H9 (cell line): ENCODE measurements at regions not wholly inside any gene's neighbourhood (a gene's known extent, or its start where the extent isn't known, plus 50 kb on each side); places are given as distances from the start of the nearest gene placed in this dataset.

Experiments used
- DNase-seq: peaks from one replicate; pipeline ENCODE4 v3.0.0-alpha.2; 2017
- H2AFZ ChIP-seq: one replicate; pipeline ENCODE4 v1.6.1; 2013; ENCODE audit warnings: mild to moderate bottlenecking, low read length, control low read depth, moderate library complexity
- H2AK5ac ChIP-seq: 2 replicates; pipeline ENCODE4 v1.6.1; 2013; ENCODE audit warnings: low read length, control low read depth, mixed read lengths; ENCODE audit not compliant: insufficient read length
- H2BK120ac ChIP-seq: one replicate; pipeline ENCODE4 v1.6.1; 2013; ENCODE audit warnings: low read depth, mild to moderate bottlenecking, low read length, control low read depth, inconsistent platforms; ENCODE audit not compliant: poor library complexity, severe bottlenecking
- H2BK12ac ChIP-seq: 2 replicates; pipeline ENCODE4 v1.6.1; 2013; ENCODE audit warnings: low read length, control low read depth, mixed read lengths, low read depth; ENCODE audit not compliant: insufficient read length
- H2BK15ac ChIP-seq: 2 replicates; pipeline ENCODE4 v1.6.1; 2013; ENCODE audit warnings: low read depth, low read length, control low read depth
- H2BK20ac ChIP-seq: one replicate; pipeline ENCODE4 v1.6.1; 2013; ENCODE audit warnings: low read depth, mild to moderate bottlenecking, low read length, control low read depth, inconsistent platforms; ENCODE audit not compliant: poor library complexity, severe bottlenecking
- H2BK5ac ChIP-seq: 2 replicates; pipeline ENCODE4 v1.6.1; 2013; ENCODE audit warnings: low read length, control low read depth, mixed read lengths; ENCODE audit not compliant: insufficient read length
- H3K14ac ChIP-seq: 2 replicates; pipeline ENCODE4 v1.6.1; 2013; ENCODE audit warnings: low read length, control low read depth; ENCODE audit not compliant: insufficient read depth
- H3K18ac ChIP-seq: 2 replicates; pipeline ENCODE4 v1.6.1; 2013; ENCODE audit warnings: low read depth, mild to moderate bottlenecking, mixed read lengths, low read length, control low read depth; ENCODE audit not compliant: insufficient read length
- H3K23ac ChIP-seq: 2 replicates; pipeline ENCODE4 v1.6.1; 2013; ENCODE audit warnings: low read length, control low read depth, mixed read lengths, low read depth; ENCODE audit not compliant: insufficient read length
- H3K23me2 ChIP-seq: 2 replicates; pipeline ENCODE4 v1.6.1; 2013; ENCODE audit warnings: low read depth, mild to moderate bottlenecking, mixed read lengths, low read length, control low read depth; ENCODE audit not compliant: insufficient read length, poor library complexity, severe bottlenecking
- H3K27ac ChIP-seq: 2 replicates; pipeline ENCODE4 v1.5.1; 2013; ENCODE audit warnings: low read length, control low read depth, mixed read lengths, low read depth; ENCODE audit not compliant: insufficient read length
- H3K27me3 ChIP-seq: 2 replicates; pipeline ENCODE4 v1.6.1; 2013; ENCODE audit warnings: low read length, control low read depth, inconsistent platforms; ENCODE audit not compliant: insufficient read depth
- H3K4ac ChIP-seq: 2 replicates; pipeline ENCODE4 v1.6.1; 2013; ENCODE audit warnings: low read depth, mild to moderate bottlenecking, control low read depth, inconsistent platforms, low read length, moderate library complexity
- H3K4me1 ChIP-seq: 2 replicates; pipeline ENCODE4 v1.6.1; 2013; ENCODE audit warnings: low read length, control low read depth, inconsistent platforms; ENCODE audit not compliant: insufficient read depth
- H3K4me2 ChIP-seq: 2 replicates; pipeline ENCODE4 v1.6.1; 2013; ENCODE audit warnings: low read length, control low read depth, mixed read lengths; ENCODE audit not compliant: insufficient read length, insufficient read depth
- H3K56ac ChIP-seq: 2 replicates; pipeline ENCODE4 v1.6.1; 2013; ENCODE audit warnings: low read depth, mild to moderate bottlenecking, mixed read lengths, low read length, control low read depth; ENCODE audit not compliant: insufficient read length
- H3K79me1 ChIP-seq: 2 replicates; pipeline ENCODE4 v1.6.1; 2013; ENCODE audit warnings: low read depth, mild to moderate bottlenecking, moderate library complexity, low read length, control low read depth, inconsistent platforms; ENCODE audit not compliant: insufficient read depth, poor library complexity, severe bottlenecking
- H3K79me2 ChIP-seq: 2 replicates; pipeline ENCODE4 v1.6.1; 2013; ENCODE audit warnings: low read length, control low read depth, inconsistent platforms; ENCODE audit not compliant: insufficient read depth
- H3K9ac ChIP-seq: 2 replicates; pipeline ENCODE4 v1.6.1; 2013; ENCODE audit warnings: low read length, control low read depth, mixed read lengths; ENCODE audit not compliant: insufficient read length; ENCODE audit errors: extremely low read depth
- H3K9me3 ChIP-seq: one replicate; pipeline ENCODE4 v1.6.1; 2013; ENCODE audit warnings: low read depth, low read length, inconsistent platforms; ENCODE audit not compliant: control insufficient read depth
- H3T11ph ChIP-seq: one replicate; pipeline ENCODE4 v1.6.1; 2013; ENCODE audit warnings: mild to moderate bottlenecking, low read length, control low read depth, inconsistent platforms
- H4K20me1 ChIP-seq: one replicate; pipeline ENCODE4 v1.6.1; 2013; ENCODE audit not compliant: control insufficient read depth, insufficient read length, insufficient read depth
- H4K5ac ChIP-seq: 2 replicates; pipeline ENCODE4 v1.6.1; 2013; ENCODE audit warnings: low read depth, mild to moderate bottlenecking, mixed read lengths, low read length, control low read depth; ENCODE audit not compliant: insufficient read length
- H4K8ac ChIP-seq: replicated peaks from 2 replicates; pipeline ENCODE4 v1.6.1; 2013; ENCODE audit warnings: low read length, control low read depth, mixed read lengths, low read depth; ENCODE audit not compliant: insufficient read length
- H4K91ac ChIP-seq: 2 replicates; pipeline ENCODE4 v1.6.1; 2013; ENCODE audit warnings: low read depth, mild to moderate bottlenecking, moderate library complexity, mixed read lengths, low read length, control low read depth; ENCODE audit not compliant: insufficient read length
- H3K27ac Mint-ChIP-seq, 3 experiments: 2 replicates in 2 of 3; 3 replicates in 1 of 3; pipeline ENCODE4 v1.8.0; 2020 to 2021; ENCODE audit warnings: mixed read lengths in 3 of 3, mild to moderate bottlenecking in 1 of 3, moderate library complexity in 1 of 3
- H3K27me3 Mint-ChIP-seq: 2 replicates; pipeline ENCODE4 v1.8.0; 2021; ENCODE audit warnings: low read depth, mild to moderate bottlenecking, moderate library complexity, mixed read lengths
- H3K36me3 Mint-ChIP-seq, 3 experiments: 2 replicates in 2 of 3; 3 replicates in 1 of 3; pipeline ENCODE4 v1.8.0; 2020 to 2021; ENCODE audit warnings: low read depth in 3 of 3, mixed read lengths in 3 of 3; ENCODE audit not compliant: insufficient read depth in 1 of 3
- H3K4me1 Mint-ChIP-seq, 2 experiments: 2 replicates each; pipeline ENCODE4 v1.8.0; 2020; ENCODE audit warnings: mixed read lengths in 2 of 2
- H3K4me3 Mint-ChIP-seq, 2 experiments: 2 replicates in 1 of 2; 3 replicates in 1 of 2; pipeline ENCODE4 v1.8.0; 2020 to 2021; ENCODE audit warnings: mild to moderate bottlenecking in 2 of 2, mixed read lengths in 2 of 2, moderate library complexity in 1 of 2
- H3K9me3 Mint-ChIP-seq, 2 experiments: 2 replicates in 1 of 2; 3 replicates in 1 of 2; pipeline ENCODE4 v1.8.0; 2020; ENCODE audit warnings: mild to moderate bottlenecking in 2 of 2, mixed read lengths in 2 of 2, moderate library complexity in 1 of 2
- WGBS: extraction: QIAGEN DNeasy Blood & Tissue Kit; methylation state at CpG from one replicate; pipeline ENCODE4 v1.1.7; 2013; ENCODE audit warnings: missing lambda C conversion rate, low lambda C conversion rate, mixed read lengths; ENCODE audit not compliant: insufficient read length; ENCODE audit errors: extremely low coverage; 5-methylcytosine and 5-hydroxymethylcytosine counted together
- TF ChIP-seq, protein P1 (sequence below): fragments of 200-600 bp; sonication (generic); conservative IDR thresholded peaks from 3 replicates; pipeline ENCODE4 v1.8.0; 2021; ENCODE audit warnings: antibody characterized with exemption, mild to moderate bottlenecking

DNA sequence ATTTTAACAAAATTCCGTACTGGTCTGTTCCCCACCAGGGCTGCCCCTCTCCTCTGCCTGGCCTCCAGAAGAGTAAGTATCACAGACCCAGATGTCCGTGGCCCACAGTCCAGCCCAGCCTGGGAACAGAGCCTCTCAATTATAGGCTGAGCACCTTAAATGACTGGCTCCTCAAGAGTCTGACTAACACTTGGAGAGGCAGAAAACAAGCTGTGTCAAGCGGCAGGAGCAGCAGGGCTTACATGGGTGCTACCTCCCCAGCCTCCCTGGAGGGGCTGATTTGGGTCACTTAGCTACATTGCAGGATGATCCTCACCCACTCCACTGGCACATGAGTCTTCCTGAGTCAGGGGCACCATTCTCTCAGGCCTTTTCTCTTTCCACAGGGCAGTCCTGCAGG is 209.7 kb downstream of the COPRS start:
- peaks cover 32 to 33% of the 10 kb centered on the region in 2 experiments for H3K9me3 Mint-ChIP-seq
- H3T11ph ChIP-seq = no peak overlapping the region
- H3K27me3 ChIP-seq = no peaks in the 10 kb centered on the region
- H2AK5ac ChIP-seq = no peak overlapping the region
- H3K36me3 Mint-ChIP-seq = peaks cover 4 to 15% (median 9%) of the 10 kb centered on the region in 3 experiments; a peak in 6 of 7 replicates
- H3K27ac ChIP-seq = no peak overlapping the region
- H3K9ac ChIP-seq = no peak overlapping the region
- H3K56ac ChIP-seq = no peak overlapping the region
- H3K27me3 Mint-ChIP-seq = peaks cover 4% of the 10 kb centered on the region
- no peak overlapping the region for H3K23ac ChIP-seq
- H3K4me1 Mint-ChIP-seq = no peaks in the 10 kb centered on the region
- H2BK12ac ChIP-seq = no peak overlapping the region
- H3K4ac ChIP-seq = no peak overlapping the region
- no peak overlapping the region for H4K8ac ChIP-seq
- no peaks in the 10 kb centered on the region for H3K23me2 ChIP-seq
- no peak overlapping the region for H2BK5ac ChIP-seq
- DNase-seq = no peak
- no peak overlapping the region for H3K18ac ChIP-seq
- WGBS = no CpG with 5 or more reads among the region's 3 CpGs
- no peak overlapping the region for H3K27ac Mint-ChIP-seq
- no peak overlapping the region for H4K5ac ChIP-seq
- H3K4me3 Mint-ChIP-seq = no peak overlapping the region
- H2BK120ac ChIP-seq = no peak overlapping the region
- TF ChIP-seq, protein P1, sequence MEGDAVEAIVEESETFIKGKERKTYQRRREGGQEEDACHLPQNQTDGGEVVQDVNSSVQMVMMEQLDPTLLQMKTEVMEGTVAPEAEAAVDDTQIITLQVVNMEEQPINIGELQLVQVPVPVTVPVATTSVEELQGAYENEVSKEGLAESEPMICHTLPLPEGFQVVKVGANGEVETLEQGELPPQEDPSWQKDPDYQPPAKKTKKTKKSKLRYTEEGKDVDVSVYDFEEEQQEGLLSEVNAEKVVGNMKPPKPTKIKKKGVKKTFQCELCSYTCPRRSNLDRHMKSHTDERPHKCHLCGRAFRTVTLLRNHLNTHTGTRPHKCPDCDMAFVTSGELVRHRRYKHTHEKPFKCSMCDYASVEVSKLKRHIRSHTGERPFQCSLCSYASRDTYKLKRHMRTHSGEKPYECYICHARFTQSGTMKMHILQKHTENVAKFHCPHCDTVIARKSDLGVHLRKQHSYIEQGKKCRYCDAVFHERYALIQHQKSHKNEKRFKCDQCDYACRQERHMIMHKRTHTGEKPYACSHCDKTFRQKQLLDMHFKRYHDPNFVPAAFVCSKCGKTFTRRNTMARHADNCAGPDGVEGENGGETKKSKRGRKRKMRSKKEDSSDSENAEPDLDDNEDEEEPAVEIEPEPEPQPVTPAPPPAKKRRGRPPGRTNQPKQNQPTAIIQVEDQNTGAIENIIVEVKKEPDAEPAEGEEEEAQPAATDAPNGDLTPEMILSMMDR = no peak
- H4K20me1 ChIP-seq = no peaks in the 10 kb centered on the region
- no peaks in the 10 kb centered on the region for H3K4me1 ChIP-seq
- H3K9me3 ChIP-seq = peaks cover 9% of the 10 kb centered on the region
- H2BK20ac ChIP-seq = no peak overlapping the region
- no peaks in the 10 kb centered on the region for H3K79me2 ChIP-seq
- no peak overlapping the region for H3K4me2 ChIP-seq
- H4K91ac ChIP-seq = no peak overlapping the region
- no peaks in the 10 kb centered on the region for H3K79me1 ChIP-seq
- H2BK15ac ChIP-seq = no peak overlapping the region
- H3K14ac ChIP-seq = no peak overlapping the region; the same call in 1 of the 2 replicates
- H2AFZ ChIP-seq = no peak overlapping the region
